ENCODE measurements at regions not wholly inside any gene's neighbourhood (a gene's known extent, or its start where the extent isn't known, plus 50 kb on each side); places are given as distances from the start of the nearest gene placed in this dataset.

GRCh38 chr16:29111421-29111820 lies 126.6 kb downstream of the LAT start:
- TF ChIP-seq CTCF (IDR thresholded peaks at IDR 0.05) (no peak), POLR2AphosphoS5 (IDR thresholded peaks at IDR 0.05) (no peak)

Measured in breast epithelium (tissue), 3 donors.